ENCODE measurements at regions not wholly inside any gene's neighbourhood (a gene's known extent, or its start where the extent isn't known, plus 50 kb on each side); places are given as distances from the start of the nearest gene placed in this dataset.

DNA sequence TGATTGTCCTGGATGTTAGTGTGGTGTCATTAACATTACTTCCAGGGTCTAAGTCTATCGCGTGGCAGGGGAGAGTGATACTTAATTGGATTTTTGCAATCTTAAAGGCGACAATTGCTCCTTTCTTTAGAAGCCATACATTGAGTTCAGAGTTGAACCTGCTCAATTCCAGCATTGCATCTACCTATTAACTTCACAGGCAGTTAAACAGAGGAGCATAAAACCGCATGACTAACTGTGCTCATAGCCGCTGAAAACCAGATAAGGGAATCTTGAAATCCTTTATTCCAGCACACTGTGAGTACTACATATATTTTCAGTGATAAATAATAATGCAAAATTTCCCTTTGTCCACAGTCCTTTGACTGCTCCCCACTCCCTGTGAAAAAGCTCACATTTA is 255.3 kb downstream of the STK31 start:
- Histone ChIP-seq H4K20me1 (no peaks in the 10 kb centered on the region), H3K9me3 (replicated peaks in 1 of 11) (peaks cover 6 to 20% (median 12%) of the 10 kb centered on the region in 11 experiments; a peak in 20 of 22 replicates), H3K27me3 (no peaks in the 10 kb centered on the region), H3K36me3 (no peaks in the 10 kb centered on the region), H3K4me2 (no peak overlapping the region), H3K9ac (no peak overlapping the region), H3K4me1 (peaks cover 0 to 13% (median 0%) of the 10 kb centered on the region in 10 experiments; a peak in 3 of 20 replicates), H3K4me3 (no peak overlapping the region), H3K27ac (no peak overlapping the region)
- no peak for TF ChIP-seq Cebpa-rat (IDR thresholded peaks at IDR 0.05)

GRCh38 chr7:23966941-23967340 is 256.9 kb downstream of the STK31 start:
- TF ChIP-seq Cebpa-rat (IDR thresholded peaks at IDR 0.05): no peak
- Histone ChIP-seq H3K4me2 (peak overlapping the region in 2 of 11 experiments; percentile 12 to 43; a peak in 4 of 22 replicates), H3K27me3 (no peaks in the 10 kb centered on the region), H3K36me3 (no peaks in the 10 kb centered on the region), H3K9ac (no peak overlapping the region), H4K20me1 (no peaks in the 10 kb centered on the region), H3K4me1 (peaks cover 0 to 13% (median 0%) of the 10 kb centered on the region in 10 experiments; a peak in 3 of 20 replicates), H3K27ac (no peak overlapping the region), H3K9me3 (replicated peaks in 1 of 11) (peaks cover 6 to 20% (median 12%) of the 10 kb centered on the region in 11 experiments; a peak in 20 of 22 replicates), H3K4me3 (no peak overlapping the region)

GRCh38 chr7:23967949-23968599 is 258.1 kb downstream of the STK31 start:
- no peaks in the 10 kb centered on the region for H3K36me3 ChIP-seq
- TF ChIP-seq Cebpa-rat (IDR thresholded peaks at IDR 0.05): no peak
- H3K27me3 ChIP-seq: no peaks in the 10 kb centered on the region
- H3K4me1 ChIP-seq: peaks cover 0 to 16% (median 0%) of the 10 kb centered on the region in 10 experiments; a peak in 3 of 20 replicates
- no peak overlapping the region for H3K27ac ChIP-seq
- no peak overlapping the region for H3K9ac ChIP-seq
- H4K20me1 ChIP-seq: no peaks in the 10 kb centered on the region
- no peak overlapping the region for H3K4me3 ChIP-seq
- peaks cover 6 to 20% (median 12%) of the 10 kb centered on the region in 11 experiments; a peak in 20 of 22 replicates for H3K9me3 ChIP-seq (replicated peaks in 1 of 11)
- H3K4me2 ChIP-seq: peak overlapping the region in 1 of 11 experiments; percentile 16; a peak in 1 of 22 replicates

DNA sequence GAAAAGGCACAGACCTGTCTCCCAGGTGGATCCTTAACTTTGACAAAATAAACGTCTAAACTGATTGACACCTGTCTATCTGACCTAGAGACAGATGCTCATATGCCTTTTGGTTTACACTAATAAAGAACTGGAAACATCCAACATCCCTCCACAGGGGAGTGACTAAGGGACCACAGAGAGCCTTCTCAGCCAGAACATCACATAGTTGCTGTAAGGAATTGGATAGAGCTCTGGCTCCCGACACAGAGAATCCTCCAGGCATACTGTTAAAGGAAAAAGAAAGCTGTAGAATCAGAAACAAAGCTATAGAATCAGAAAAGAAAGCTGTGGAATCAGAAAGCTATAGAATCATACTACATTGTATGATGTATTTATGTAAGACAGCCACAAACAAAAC is 258.8 kb downstream of the STK31 start:
- Histone ChIP-seq H3K9me3 (replicated peaks in 1 of 11) (peaks cover 6 to 21% (median 12%) of the 10 kb centered on the region in 11 experiments; a peak in 20 of 22 replicates), H3K36me3 (no peaks in the 10 kb centered on the region), H4K20me1 (no peaks in the 10 kb centered on the region), H3K27ac (no peak overlapping the region), H3K9ac (no peak overlapping the region), H3K27me3 (no peaks in the 10 kb centered on the region), H3K4me3 (no peak overlapping the region), H3K4me2 (no peak overlapping the region), H3K4me1 (peaks cover 0 to 23% (median 0%) of the 10 kb centered on the region in 10 experiments; a peak in 3 of 20 replicates)
- no peak for TF ChIP-seq Cebpa-rat (IDR thresholded peaks at IDR 0.05)

GRCh38 chr7:23969443-23969842 is 259.4 kb downstream of the STK31 start:
- H3K36me3 ChIP-seq: no peaks in the 10 kb centered on the region
- TF ChIP-seq Cebpa-rat (IDR thresholded peaks at IDR 0.05): no peak
- H4K20me1 ChIP-seq: no peaks in the 10 kb centered on the region
- no peak overlapping the region for H3K4me3 ChIP-seq
- H3K9me3 ChIP-seq (replicated peaks in 1 of 11): peaks cover 6 to 27% (median 18%) of the 10 kb centered on the region in 11 experiments; a peak in 20 of 22 replicates
- no peaks in the 10 kb centered on the region for H3K27me3 ChIP-seq
- H3K27ac ChIP-seq: no peak overlapping the region
- no peak overlapping the region for H3K9ac ChIP-seq
- H3K4me1 ChIP-seq: peaks cover 0 to 23% (median 0%) of the 10 kb centered on the region in 10 experiments; a peak in 3 of 20 replicates
- H3K4me2 ChIP-seq: no peak overlapping the region

DNA sequence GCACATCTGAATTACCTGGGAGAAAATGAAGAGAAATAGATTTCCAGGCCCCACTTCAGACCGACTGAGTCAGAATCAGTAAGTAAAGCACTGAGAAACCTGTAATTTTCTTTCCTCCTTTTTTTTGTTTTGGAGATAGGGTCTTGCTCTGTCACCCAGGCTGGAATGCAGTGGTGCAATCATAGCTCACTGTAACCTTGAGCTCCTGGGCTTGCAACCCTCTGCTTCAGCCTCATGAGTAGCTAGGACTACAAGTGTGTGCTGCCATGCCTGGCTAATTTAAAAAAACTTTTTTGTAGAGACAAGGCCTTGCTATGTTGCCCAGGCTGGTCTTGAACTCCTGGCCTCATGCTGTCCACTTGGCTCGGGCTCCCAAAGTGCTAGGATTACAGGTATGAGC is 260.2 kb downstream of the STK31 start:
- Histone ChIP-seq H3K27me3 (no peaks in the 10 kb centered on the region), H3K36me3 (no peaks in the 10 kb centered on the region), H3K9ac (no peak overlapping the region), H3K4me1 (peaks cover 0 to 23% (median 0%) of the 10 kb centered on the region in 10 experiments; a peak in 3 of 20 replicates), H3K9me3 (replicated peaks in 1 of 11) (peaks cover 6 to 26% (median 14%) of the 10 kb centered on the region in 11 experiments; a peak in 20 of 22 replicates), H3K27ac (no peak overlapping the region), H3K4me2 (0 out of 22 replicates have a peak overlapping the region, but pooled peaks of 1 of the 11 experiments have one; percentile 13), H3K4me3 (no peak overlapping the region), H4K20me1 (no peaks in the 10 kb centered on the region)
- no peak for TF ChIP-seq Cebpa-rat (IDR thresholded peaks at IDR 0.05)

DNA sequence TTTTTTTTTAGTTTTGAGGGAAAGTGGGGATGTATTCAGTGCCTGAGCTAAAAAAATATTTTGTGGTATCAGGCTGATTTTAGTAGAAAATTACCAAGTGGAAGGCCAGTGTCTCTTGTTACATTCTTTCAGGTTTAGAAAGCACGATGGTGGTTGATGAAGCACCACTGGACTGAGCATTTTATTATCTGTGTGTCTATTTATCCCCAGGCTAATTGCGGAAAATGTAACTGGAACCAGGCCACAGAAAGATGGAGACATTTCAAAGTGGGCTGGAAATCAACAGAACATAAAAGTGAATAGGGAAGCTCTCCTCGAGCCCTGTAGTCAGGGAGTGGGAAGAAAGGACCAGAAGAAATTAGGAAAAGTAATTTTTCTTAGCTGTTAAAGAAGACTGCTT is 261.0 kb downstream of the STK31 start:
- TF ChIP-seq Cebpa-rat (IDR thresholded peaks at IDR 0.05): no peak
- H3K4me1 ChIP-seq: peaks cover 0 to 23% (median 0%) of the 10 kb centered on the region in 10 experiments; a peak in 3 of 20 replicates
- H3K9ac ChIP-seq: no peak overlapping the region
- H3K36me3 ChIP-seq: no peaks in the 10 kb centered on the region
- no peaks in the 10 kb centered on the region for H3K27me3 ChIP-seq
- peaks cover 0 to 23% (median 6%) of the 10 kb centered on the region in 11 experiments; a peak in 18 of 22 replicates for H3K9me3 ChIP-seq (replicated peaks in 1 of 11)
- H3K4me2 ChIP-seq: no peak overlapping the region
- no peak overlapping the region for H3K4me3 ChIP-seq
- no peaks in the 10 kb centered on the region for H4K20me1 ChIP-seq
- no peak overlapping the region for H3K27ac ChIP-seq

- H3K4me2 ChIP-seq: no peak overlapping the region
- TF ChIP-seq Cebpa-rat (IDR thresholded peaks at IDR 0.05): no peak
Observed at GRCh38 chr7:23972057-23972456, 262.0 kb downstream of the STK31 start.

DNA sequence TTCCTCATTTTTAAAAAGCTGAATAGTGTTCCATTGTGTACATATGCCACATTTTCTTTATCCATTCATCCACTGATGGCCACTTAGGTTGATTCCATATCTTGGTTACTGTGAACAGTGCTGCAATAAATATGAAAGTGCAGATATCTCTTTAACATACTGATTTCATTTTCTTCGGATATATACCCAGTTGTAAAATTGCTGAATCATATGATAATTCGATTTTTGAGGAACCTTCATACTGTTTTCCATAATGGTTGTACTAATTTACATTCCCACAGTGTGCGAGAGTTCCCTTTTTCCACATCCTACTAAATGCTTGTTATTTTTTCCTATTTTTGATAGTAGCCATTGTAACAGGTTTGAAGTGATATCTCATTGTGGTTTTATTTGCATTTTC is 263.2 kb downstream of the STK31 start:
- H3K4me2 ChIP-seq: peak overlapping the region in 1 of 11 experiments; percentile 26; a peak in 1 of 22 replicates

More at GRCh38 chr7:23972057-23972456, 262.0 kb downstream of the STK31 start:
- no peaks in the 10 kb centered on the region for H3K27me3 ChIP-seq
- no peaks in the 10 kb centered on the region for H4K20me1 ChIP-seq
- H3K27ac ChIP-seq: no peak overlapping the region
- H3K4me1 ChIP-seq: peaks cover 0 to 21% (median 0%) of the 10 kb centered on the region in 10 experiments; a peak in 3 of 20 replicates
- H3K9me3 ChIP-seq (replicated peaks in 1 of 11): peaks cover 0 to 18% (median 5%) of the 10 kb centered on the region in 11 experiments; a peak in 7 of 22 replicates
- no peak overlapping the region for H3K4me3 ChIP-seq
- no peak overlapping the region for H3K9ac ChIP-seq
- no peaks in the 10 kb centered on the region for H3K36me3 ChIP-seq

More for the DNA sequence above, 263.2 kb downstream of the STK31 start:
- H3K9me3 ChIP-seq (replicated peaks in 1 of 11): peaks cover 3 to 19% (median 10%) of the 10 kb centered on the region in 11 experiments; a peak in 9 of 22 replicates
- H3K27me3 ChIP-seq: no peaks in the 10 kb centered on the region
- no peaks in the 10 kb centered on the region for H3K36me3 ChIP-seq
- H3K27ac ChIP-seq: no peak overlapping the region
- peaks cover 0 to 14% (median 0%) of the 10 kb centered on the region in 10 experiments; a peak in 3 of 20 replicates for H3K4me1 ChIP-seq
- no peak overlapping the region for H3K9ac ChIP-seq
- TF ChIP-seq Cebpa-rat (IDR thresholded peaks at IDR 0.05): no peak
- no peaks in the 10 kb centered on the region for H4K20me1 ChIP-seq
- H3K4me3 ChIP-seq: no peak overlapping the region

Data from BLaER1 treated with 17β-estradiol and CSF1 and Interleukin-3, amounts not matched to agents 10 nM and 100 nM (cell line).